OCI-LY1 (cell line): ENCODE measurements at regions not wholly inside any gene's neighbourhood (a gene's known extent, or its start where the extent isn't known, plus 50 kb on each side); places are given as distances from the start of the nearest gene placed in this dataset.

Experiments
- H2AFZ ChIP-seq: fragments of 200-600 bp; sonication (generic), shearing (Covaris generic); 2 replicates; pipeline ENCODE4 v1.6.0; 2014; ENCODE audit warnings: antibody characterized with exemption, mild to moderate bottlenecking, low read length
- H3F3A ChIP-seq: fragments of 200-600 bp; sonication (generic), shearing (Covaris generic); 2 replicates; pipeline ENCODE4 v1.6.0; 2014; ENCODE audit warnings: mild to moderate bottlenecking, antibody characterized with exemption, low read length, moderate library complexity; ENCODE audit not compliant: insufficient read depth
- H3K27ac ChIP-seq: fragments of 200-600 bp; sonication (generic); 2 replicates; pipeline ENCODE4 v1.5.1; 2014; ENCODE audit warnings: low read length, mixed run types, mild to moderate bottlenecking, low read depth; ENCODE audit not compliant: poor library complexity, severe bottlenecking
- H3K27me3 ChIP-seq: fragments of 200-600 bp; sonication (generic); 2 replicates; pipeline ENCODE4 v1.6.0; 2014; ENCODE audit warnings: antibody characterized with exemption, mild to moderate bottlenecking, low read length, moderate library complexity; ENCODE audit not compliant: insufficient read depth
- H3K36me3 ChIP-seq: fragments of 200-600 bp; sonication (generic); 2 replicates; pipeline ENCODE4 v1.6.1; 2014; ENCODE audit warnings: mild to moderate bottlenecking, antibody characterized with exemption, low read length, moderate library complexity, mixed read lengths; ENCODE audit not compliant: insufficient read depth
- H3K4me1 ChIP-seq: fragments of 200-600 bp; sonication (generic); 2 replicates; pipeline ENCODE4 v1.5.1; 2014; ENCODE audit warnings: mild to moderate bottlenecking, low read length, moderate library complexity; ENCODE audit not compliant: insufficient read depth, severe bottlenecking
- H3K4me2 ChIP-seq: fragments of 200-600 bp; sonication (generic), shearing (Covaris generic); 2 replicates; pipeline ENCODE4 v1.6.1; 2014; ENCODE audit warnings: low read length
- H3K4me3 ChIP-seq: fragments of 200-600 bp; sonication (generic); 2 replicates; pipeline ENCODE4 v1.5.1; 2014; ENCODE audit warnings: low read length, low read depth, mild to moderate bottlenecking, mixed read lengths; ENCODE audit not compliant: poor library complexity, severe bottlenecking
- H3K79me2 ChIP-seq: fragments of 200-600 bp; shearing (Covaris generic); 2 replicates; pipeline ENCODE4 v1.6.1; 2016; ENCODE audit warnings: mixed run types, low read length, mixed read lengths; ENCODE audit not compliant: insufficient read depth
- H3K9ac ChIP-seq: fragments of 200-600 bp; sonication (generic), shearing (Covaris generic); 2 replicates; pipeline ENCODE4 v1.6.1; 2014; ENCODE audit warnings: mild to moderate bottlenecking, low read length, mixed read lengths
- H3K9me2 ChIP-seq: fragments of 200-600 bp; sonication (generic), shearing (Covaris generic); 2 replicates; pipeline ENCODE4 v1.6.1; 2014; ENCODE audit warnings: low read depth, mild to moderate bottlenecking, low read length, mixed read lengths
- H3K9me3 ChIP-seq: fragments of 200-600 bp; shearing (Covaris generic); 2 replicates; pipeline ENCODE4 v1.6.1; 2014; ENCODE audit warnings: low read length, mixed read lengths
- H4K20me1 ChIP-seq: fragments of 200-600 bp; sonication (generic), shearing (Covaris generic); 2 replicates; pipeline ENCODE4 v1.6.0; 2016; ENCODE audit warnings: mild to moderate bottlenecking, low read length; ENCODE audit not compliant: insufficient read depth
- EZH2 ChIP-seq: fragments of 200-600 bp; sonication (generic), shearing (Covaris generic); IDR thresholded peaks from 2 replicates; pipeline ENCODE4 v1.8.0; 2017; ENCODE audit warnings: borderline replicate concordance, mixed run types, mild to moderate bottlenecking, antibody characterized with exemption, low read length, moderate library complexity, mixed read lengths
- TF ChIP-seq, protein P1 (sequence below): fragments of 200-600 bp; sonication (generic), shearing (Covaris generic); IDR thresholded peaks from 2 replicates; pipeline ENCODE4 v1.5.1; 2017; ENCODE audit warnings: mild to moderate bottlenecking, antibody characterized with exemption, low read length, moderate library complexity, mixed read lengths

DNA sequence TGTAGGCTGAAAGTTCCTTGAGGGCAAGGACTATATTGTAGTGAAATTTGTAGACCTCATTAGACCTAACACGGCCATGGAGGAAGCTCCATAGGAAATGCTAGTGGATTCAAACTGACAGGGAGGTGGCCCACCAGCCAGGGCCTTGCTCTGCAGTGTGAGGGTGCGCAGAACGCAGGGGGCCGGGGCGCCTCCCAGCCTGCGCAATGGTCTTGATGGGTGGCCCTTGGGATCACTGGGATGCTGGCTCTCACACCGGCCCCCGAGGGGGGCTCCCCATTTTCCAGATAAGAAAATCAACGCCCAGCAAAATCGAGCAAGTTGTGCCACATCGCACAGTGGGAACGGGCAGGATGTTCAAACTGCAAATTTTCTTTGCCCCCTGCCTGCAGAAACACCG, 655.4 kb downstream of the GALR1 start:
- H3K9ac ChIP-seq: no peak overlapping the region
- no peak overlapping the region for H3K27ac ChIP-seq
- no peaks in the 10 kb centered on the region for H4K20me1 ChIP-seq
- no peak overlapping the region for H3K4me2 ChIP-seq
- no peaks in the 10 kb centered on the region for H3K9me3 ChIP-seq
- no peak overlapping the region for H2AFZ ChIP-seq
- no peaks in the 10 kb centered on the region for H3F3A ChIP-seq
- no peaks in the 10 kb centered on the region for H3K4me1 ChIP-seq
- H3K27me3 ChIP-seq: no peaks in the 10 kb centered on the region
- H3K79me2 ChIP-seq: no peaks in the 10 kb centered on the region
- H3K4me3 ChIP-seq: no peak overlapping the region
- H3K9me2 ChIP-seq: no peaks in the 10 kb centered on the region
- H3K36me3 ChIP-seq: no peaks in the 10 kb centered on the region
- TF ChIP-seq, protein P1, sequence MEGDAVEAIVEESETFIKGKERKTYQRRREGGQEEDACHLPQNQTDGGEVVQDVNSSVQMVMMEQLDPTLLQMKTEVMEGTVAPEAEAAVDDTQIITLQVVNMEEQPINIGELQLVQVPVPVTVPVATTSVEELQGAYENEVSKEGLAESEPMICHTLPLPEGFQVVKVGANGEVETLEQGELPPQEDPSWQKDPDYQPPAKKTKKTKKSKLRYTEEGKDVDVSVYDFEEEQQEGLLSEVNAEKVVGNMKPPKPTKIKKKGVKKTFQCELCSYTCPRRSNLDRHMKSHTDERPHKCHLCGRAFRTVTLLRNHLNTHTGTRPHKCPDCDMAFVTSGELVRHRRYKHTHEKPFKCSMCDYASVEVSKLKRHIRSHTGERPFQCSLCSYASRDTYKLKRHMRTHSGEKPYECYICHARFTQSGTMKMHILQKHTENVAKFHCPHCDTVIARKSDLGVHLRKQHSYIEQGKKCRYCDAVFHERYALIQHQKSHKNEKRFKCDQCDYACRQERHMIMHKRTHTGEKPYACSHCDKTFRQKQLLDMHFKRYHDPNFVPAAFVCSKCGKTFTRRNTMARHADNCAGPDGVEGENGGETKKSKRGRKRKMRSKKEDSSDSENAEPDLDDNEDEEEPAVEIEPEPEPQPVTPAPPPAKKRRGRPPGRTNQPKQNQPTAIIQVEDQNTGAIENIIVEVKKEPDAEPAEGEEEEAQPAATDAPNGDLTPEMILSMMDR: no peak
- no peak for TF ChIP-seq EZH2

DNA sequence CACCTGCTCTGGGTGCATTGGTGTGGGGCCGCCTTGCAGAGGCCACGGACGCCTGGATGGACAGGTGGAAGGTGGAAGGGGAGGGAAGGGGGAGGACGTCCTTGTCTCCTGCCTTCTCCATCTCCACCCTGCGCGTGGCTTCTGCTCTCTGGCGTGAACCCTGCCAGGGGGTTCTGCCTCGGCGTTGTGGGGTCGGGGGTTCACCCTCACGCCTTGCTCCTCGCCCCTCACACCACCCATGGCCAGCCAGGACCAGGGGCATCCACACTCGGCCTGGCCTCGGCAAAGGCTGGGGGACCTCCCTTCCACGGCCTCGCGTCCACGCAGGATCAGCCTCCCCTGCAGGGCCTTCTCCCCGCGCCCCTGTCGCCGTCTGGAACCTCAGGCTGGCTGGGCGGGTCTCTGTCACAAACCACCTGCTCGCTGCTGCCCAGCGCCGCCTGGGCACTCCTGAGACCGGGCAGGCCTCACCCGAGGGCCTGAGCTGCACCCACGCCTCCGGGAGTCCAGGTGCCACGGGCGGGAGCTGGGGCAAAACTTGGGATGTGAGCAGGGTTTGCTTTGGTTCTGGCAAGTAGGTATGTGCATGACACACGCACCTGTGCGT, 655.9 kb downstream of the GALR1 start:
- no peak for TF ChIP-seq EZH2
- TF ChIP-seq, protein P1: no peak
- H3K9ac ChIP-seq: no peak overlapping the region
- H3K27ac ChIP-seq: no peak overlapping the region
- H2AFZ ChIP-seq: no peak overlapping the region
- no peaks in the 10 kb centered on the region for H3F3A ChIP-seq
- H3K36me3 ChIP-seq: no peaks in the 10 kb centered on the region
- no peaks in the 10 kb centered on the region for H3K27me3 ChIP-seq
- H3K9me2 ChIP-seq: no peaks in the 10 kb centered on the region
- no peaks in the 10 kb centered on the region for H3K4me1 ChIP-seq
- no peaks in the 10 kb centered on the region for H4K20me1 ChIP-seq
- H3K79me2 ChIP-seq: no peaks in the 10 kb centered on the region
- no peaks in the 10 kb centered on the region for H3K9me3 ChIP-seq
- no peak overlapping the region for H3K4me3 ChIP-seq
- H3K4me2 ChIP-seq: no peak overlapping the region

DNA sequence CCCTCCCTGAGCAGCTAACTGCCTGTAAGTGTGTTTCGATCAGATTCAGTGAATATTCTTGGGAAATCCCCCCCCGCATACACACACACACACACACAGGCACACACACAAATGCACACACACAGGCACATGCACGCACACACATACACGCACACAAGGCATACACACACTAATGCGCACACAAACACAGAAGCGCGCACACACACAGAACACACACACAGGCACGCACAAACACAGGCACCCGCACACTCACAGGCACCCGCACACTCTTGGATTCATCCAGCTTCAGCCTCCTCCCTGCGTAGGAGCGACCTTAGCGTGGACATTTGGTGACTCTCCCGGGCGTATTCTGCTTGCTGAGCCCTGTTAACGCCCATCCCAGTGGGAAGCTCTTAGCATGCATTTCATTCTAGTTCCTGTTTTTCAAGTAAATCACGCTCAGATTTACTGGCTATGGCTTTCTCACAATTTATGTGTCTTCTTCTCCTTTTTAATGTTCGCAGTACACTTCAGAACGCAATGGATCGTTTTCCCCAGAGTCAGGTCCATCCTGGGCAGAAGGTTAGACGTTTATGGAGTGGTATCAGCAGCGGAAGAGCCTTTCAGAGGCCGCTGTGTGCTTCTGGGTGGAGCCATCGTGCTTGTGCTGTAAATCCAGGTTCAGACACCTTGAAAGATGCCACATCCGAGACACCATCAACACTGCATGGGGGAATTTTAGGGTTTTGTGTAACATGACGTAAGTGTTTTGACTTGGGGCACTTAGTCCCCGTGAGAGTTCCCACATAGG, 656.6 kb downstream of the GALR1 start:
- no peak overlapping the region for H3K4me2 ChIP-seq
- H2AFZ ChIP-seq: no peak overlapping the region
- no peaks in the 10 kb centered on the region for H3K9me2 ChIP-seq
- H3K9ac ChIP-seq: no peak overlapping the region
- no peaks in the 10 kb centered on the region for H3K9me3 ChIP-seq
- no peaks in the 10 kb centered on the region for H4K20me1 ChIP-seq
- H3K36me3 ChIP-seq: no peaks in the 10 kb centered on the region
- H3F3A ChIP-seq: no peaks in the 10 kb centered on the region
- no peak overlapping the region for H3K4me3 ChIP-seq
- no peak overlapping the region for H3K27ac ChIP-seq
- H3K4me1 ChIP-seq: no peaks in the 10 kb centered on the region
- no peak for TF ChIP-seq EZH2
- TF ChIP-seq, protein P1: no peak
- H3K27me3 ChIP-seq: no peaks in the 10 kb centered on the region
- no peaks in the 10 kb centered on the region for H3K79me2 ChIP-seq
